Liver (tissue), 3 donors: ENCODE measurements at regions not wholly inside any gene's neighbourhood (a gene's known extent, or its start where the extent isn't known, plus 50 kb on each side); places are given as distances from the start of the nearest gene placed in this dataset.

Source experiments
- CTCF ChIP-seq: fragments of 150-350 bp; IDR thresholded peaks from 2 replicates; pipeline ENCODE4 v1.5.1; 2017; ENCODE audit warnings: improper control_type of control experiment, low read depth, low read length; ENCODE audit not compliant: missing input control
- RAD21 ChIP-seq, 2 donors: IDR thresholded peaks; 2 replicates each; pipeline ENCODE4 v1.6.1; 2016; ENCODE audit warnings: antibody characterized with exemption in 2 of 2, mild to moderate bottlenecking in 2 of 2
- REST ChIP-seq: IDR thresholded peaks from 2 replicates; pipeline ENCODE4 v1.6.1; 2016; ENCODE audit warnings: antibody characterized with exemption, mild to moderate bottlenecking
- donor health status: healthy.
- donor health status: healthy.

- no peak for TF ChIP-seq CTCF
- TF ChIP-seq REST, result no peak
- no peak for TF ChIP-seq RAD21 (IDR thresholded peaks at IDR 0.05)
These were observed 127.0 kb downstream of the EDN1 start for GRCh38 chr6:12417191-12417590.
